ENCODE measurements at regions not wholly inside any gene's neighbourhood (a gene's known extent, or its start where the extent isn't known, plus 50 kb on each side); places are given as distances from the start of the nearest gene placed in this dataset.

GRCh38 chr1:184150776-184151531 is 99.4 kb downstream of the TSEN15 start:
- Histone ChIP-seq H3K4me3 (ENCODE audit: low read length) (no peak overlapping the region), H3K27me3 (ENCODE audit: control insufficient read depth, insufficient read depth, low read length) (peaks cover 8% of the 10 kb centered on the region), H3K36me3 (ENCODE audit: control insufficient read depth, insufficient read depth, low read length) (no peaks in the 10 kb centered on the region), H3K27ac (ENCODE audit: low read length) (no peak overlapping the region), H3K4me1 (ENCODE audit: control insufficient read depth, insufficient read depth, low read length) (peaks cover 10% of the 10 kb centered on the region), H3K9me3 (ENCODE audit: control insufficient read depth, insufficient read depth, low read length) (no peaks in the 10 kb centered on the region)
- 82% methylated on average over 9 of the region's 9 CpGs for WGBS (ENCODE audit: insufficient coverage)
- Mint-ChIP-seq H3K9me3 (no peaks in the 10 kb centered on the region), H3K4me3 (no peak overlapping the region), H3K36me3 (no peaks in the 10 kb centered on the region), H3K4me1 (peaks cover 13 to 16% of the 10 kb centered on the region in 2 donors), H3K27ac (no peak overlapping the region), H3K27me3 (ENCODE audit: low read depth in 2 of 2) (peaks cover 36 to 56% of the 10 kb centered on the region in 2 donors)
- no peak for DNase-seq
- ATAC-seq = no peak
- intact Hi-C loops (cut with micrococcal nuclease) = no loop called here
- TF ChIP-seq CTCF (IDR thresholded peaks at IDR 0.05) = no peak

- Mint-ChIP-seq H3K27me3 (ENCODE audit: low read depth in 2 of 2) (peaks cover 31 to 47% of the 10 kb centered on the region in 2 donors), H3K4me1 (peaks cover 13 to 16% of the 10 kb centered on the region in 2 donors), H3K27ac (no peak overlapping the region), H3K9me3 (no peaks in the 10 kb centered on the region), H3K4me3 (peak overlapping the region; percentile 71), H3K36me3 (no peaks in the 10 kb centered on the region)
- DNase-seq = peak in 1 of 2 donors; percentile 3
- TF ChIP-seq CTCF (IDR thresholded peaks at IDR 0.05) = no peak
- Histone ChIP-seq H3K4me3 (ENCODE audit: low read length) (no peak overlapping the region), H3K36me3 (ENCODE audit: control insufficient read depth, insufficient read depth, low read length) (no peaks in the 10 kb centered on the region), H3K27me3 (ENCODE audit: control insufficient read depth, insufficient read depth, low read length) (peaks cover 8% of the 10 kb centered on the region), H3K9me3 (ENCODE audit: control insufficient read depth, insufficient read depth, low read length) (no peaks in the 10 kb centered on the region), H3K4me1 (ENCODE audit: control insufficient read depth, insufficient read depth, low read length) (peaks cover 10% of the 10 kb centered on the region), H3K27ac (ENCODE audit: low read length) (no peak overlapping the region)
- ATAC-seq = peak in 1 of 3 donors; percentile 29
- intact Hi-C loops (cut with micrococcal nuclease) = no loop called here
- 3% methylated on average over 7 of the region's 10 CpGs for WGBS (ENCODE audit: insufficient coverage)
Observed at GRCh38 chr1:184152434-184152898, 100.9 kb downstream of the TSEN15 start.

- peaks cover 8% of the 10 kb centered on the region for H3K27me3 ChIP-seq (ENCODE audit: control insufficient read depth, insufficient read depth, low read length)
- intact Hi-C loops (cut with micrococcal nuclease) = no loop called here
- Mint-ChIP-seq H3K27ac (no peak overlapping the region), H3K27me3 (ENCODE audit: low read depth in 2 of 2) (peaks cover 29 to 42% of the 10 kb centered on the region in 2 donors), H3K36me3 (no peaks in the 10 kb centered on the region), H3K4me1 (peaks cover 13 to 16% of the 10 kb centered on the region in 2 donors), H3K9me3 (no peaks in the 10 kb centered on the region), H3K4me3 (peak overlapping the region; percentile 71)
- peak in 1 of 3 donors; percentile 17 for ATAC-seq
- no peaks in the 10 kb centered on the region for H3K36me3 ChIP-seq (ENCODE audit: control insufficient read depth, insufficient read depth, low read length)
- no peaks in the 10 kb centered on the region for H3K9me3 ChIP-seq (ENCODE audit: control insufficient read depth, insufficient read depth, low read length)
- no peak overlapping the region for H3K4me3 ChIP-seq (ENCODE audit: low read length)
- DNase-seq = no peak
- TF ChIP-seq CTCF (IDR thresholded peaks at IDR 0.05) = no peak
- H3K4me1 ChIP-seq (ENCODE audit: control insufficient read depth, insufficient read depth, low read length) = peaks cover 10% of the 10 kb centered on the region
- no peak overlapping the region for H3K27ac ChIP-seq (ENCODE audit: low read length)
- WGBS (ENCODE audit: insufficient coverage) = 24% methylated on average over 11 of the region's 11 CpGs
Observed at GRCh38 chr1:184152974-184153373, 101.4 kb downstream of the TSEN15 start.

All from natural killer cell (primary cell).